ENCODE measurements at regions not wholly inside any gene's neighbourhood (a gene's known extent, or its start where the extent isn't known, plus 50 kb on each side); places are given as distances from the start of the nearest gene placed in this dataset.

- Histone ChIP-seq H3K36me3 (ENCODE audit: control insufficient read depth, insufficient read depth, low read length) (no peaks in the 10 kb centered on the region), H3K27me3 (ENCODE audit: control insufficient read depth in 2 of 2, insufficient read depth in 2 of 2, low read length in 2 of 2) (no peaks in the 10 kb centered on the region), H4K20me1 (replicated peaks; ENCODE audit: control insufficient read depth, insufficient read depth, low read length) (no peaks in the 10 kb centered on the region), H3K4me2 (ENCODE audit: insufficient read depth, low read length) (no peak overlapping the region), H3K9ac (ENCODE audit: insufficient read depth in 1 of 2, low read depth in 2 of 2, low read length in 2 of 2) (no peak overlapping the region), H3K4me3 (no peak overlapping the region), H3K9me3 (replicated peaks; ENCODE audit: control insufficient read depth, insufficient read depth, low read depth, low read length) (no peaks in the 10 kb centered on the region), H3K4me1 (replicated peaks in 1 of 2; ENCODE audit: control insufficient read depth in 2 of 2, insufficient read depth in 2 of 2, low read length in 2 of 2) (peaks cover 0 to 5% of the 10 kb centered on the region in 2 experiments; a peak in 1 of 5 replicates), H3K9me1 (ENCODE audit: control insufficient read depth, insufficient read depth, low read length) (no peaks in the 10 kb centered on the region), H3K79me2 (ENCODE audit: control insufficient read depth, insufficient read depth, low read length) (no peaks in the 10 kb centered on the region), H2AFZ (ENCODE audit: low read depth, low read length) (no peak overlapping the region), H3K27ac (ENCODE audit: extremely low read depth, low read depth, low read length) (no peak overlapping the region)
- WGBS (ENCODE audit: insufficient coverage, low coverage, missing lambda C conversion rate): 92% methylated on average over 1 of the region's 1 CpG
- ATAC-seq: no peak
- in situ Hi-C loops (cut with MboI) (no loop called here), intact Hi-C loops (cut with micrococcal nuclease) (no loop called here)
- no peak for FAIRE-seq
- CTCF ChIA-PET (ENCODE audit: low intra/inter-chr PET ratio): no interaction called here
- DNase-seq (ENCODE audit: extremely low read depth in 1 of 4, low spot score in 3 of 4): no peak
- POLR2A ChIA-PET: interaction anchor here (1.0 kb wide), 1 partner anchor 8 kb away, joined by 3 read pairs; no protein-coding TSS in a partner anchor
- no TSS peak for BruUV-seq (replicated peaks)
- no peak for TF ChIP-seq SP1 (CRISPR knock-in tag; IDR thresholded peaks at IDR 0.05)
- TF ChIP-seq CC2D1A (IDR thresholded peaks at IDR 0.05): no peak
- TF ChIP-seq ILK (tag; IDR thresholded peaks at IDR 0.05; ENCODE audit: borderline replicate concordance, low read depth): no peak
- no peak for TF ChIP-seq ID3 (CRISPR knock-in tag; IDR thresholded peaks at IDR 0.05)
- TF ChIP-seq ID3 (tag; IDR thresholded peaks at IDR 0.05): no peak
- TF ChIP-seq CLOCK (CRISPR knock-in tag; IDR thresholded peaks at IDR 0.05; ENCODE audit: borderline replicate concordance): no peak
These were observed 133.7 kb downstream of the TENT5C start for GRCh38 chr1:117739504-117739903.
